HG03280 (cell line): ENCODE measurements at regions not wholly inside any gene's neighbourhood (a gene's known extent, or its start where the extent isn't known, plus 50 kb on each side); places are given as distances from the start of the nearest gene placed in this dataset.
"Not testable (repeated sequence)": the region's sequence is repeated elsewhere in the genome, so short reads cannot be mapped to it uniquely, and the experiment has no call there.

ENCODE experiments used
- ATAC-seq: cut with Tn5 transposase; IDR thresholded peaks from one replicate; pipeline ENCODE4 v1.9.1; 2021; ENCODE audit warnings: mild to moderate bottlenecking, moderate library complexity; ENCODE audit not compliant: unreplicated experiment

- no peak for ATAC-seq
Observed at GRCh38 chr1:194629011-194629410, 1442.6 kb upstream of the B3GALT2 start.

DNA sequence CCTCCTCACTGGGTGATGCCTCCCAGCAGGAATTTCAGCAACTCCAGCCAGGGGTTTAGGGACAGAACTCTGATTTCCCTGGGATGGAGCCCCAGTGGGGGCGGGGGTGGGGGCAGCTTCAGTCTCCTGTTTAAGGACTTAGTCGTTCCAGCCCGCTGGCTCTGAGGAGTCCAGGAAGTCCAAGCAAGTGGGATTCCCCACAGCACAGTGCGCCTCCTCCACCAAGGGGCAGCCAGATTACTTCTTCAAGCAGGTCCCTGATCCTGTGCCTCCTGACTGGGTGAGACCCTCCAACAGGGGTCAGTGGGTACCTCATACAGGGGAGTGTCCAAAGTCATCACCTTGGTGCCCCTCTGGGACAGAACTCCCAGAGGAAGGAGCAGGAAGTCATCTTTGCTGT is 1438.4 kb upstream of the B3GALT2 start:
- no peak for ATAC-seq

DNA sequence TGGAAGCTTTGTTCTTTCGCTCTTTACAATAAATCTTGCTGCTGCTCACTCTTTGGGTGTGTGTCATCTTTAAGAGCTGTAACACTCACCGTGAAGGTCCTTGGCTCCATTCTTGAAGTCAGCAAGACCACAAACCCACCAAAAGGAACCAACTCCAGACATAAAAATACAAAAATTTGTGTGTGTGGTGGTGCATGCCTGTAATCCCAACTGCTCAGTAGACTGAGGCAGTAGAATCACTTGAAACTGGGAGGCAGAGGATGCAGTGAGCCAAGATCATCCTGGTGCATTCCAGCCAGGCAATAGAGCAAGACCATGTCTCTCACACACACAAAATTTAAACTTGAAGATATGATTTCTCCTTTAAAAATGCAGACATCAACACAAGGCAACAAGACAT is 1431.7 kb upstream of the B3GALT2 start:
- ATAC-seq: no peak

DNA sequence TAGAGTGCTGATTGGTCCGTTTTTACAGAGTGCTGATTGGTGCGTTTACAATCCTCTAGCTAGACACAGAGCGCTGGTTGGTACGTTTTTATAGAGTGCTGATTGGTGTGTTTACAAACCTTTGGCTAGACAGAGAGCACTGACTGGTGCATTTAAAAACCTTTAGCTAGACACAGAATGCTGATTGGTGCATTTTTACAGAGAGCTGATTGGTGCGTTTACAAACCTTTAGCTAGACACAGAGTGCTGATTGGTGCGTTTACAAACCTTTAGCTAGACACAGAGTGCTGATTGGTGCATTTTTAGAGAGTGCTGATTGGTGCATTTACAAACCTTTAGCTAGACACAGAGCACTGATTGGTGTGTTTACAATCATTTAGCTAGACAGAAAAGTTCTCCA is 1430.9 kb upstream of the B3GALT2 start:
- ATAC-seq: not testable (repeated sequence)

GRCh38 chr1:194616835-194617234 is 1430.4 kb upstream of the B3GALT2 start:
- ATAC-seq: no peak

GRCh38 chr1:194602184-194602583 is 1415.8 kb upstream of the B3GALT2 start:
- no peak for ATAC-seq

GRCh38 chr1:194600716-194601115 is 1414.3 kb upstream of the B3GALT2 start:
- ATAC-seq: no peak

DNA sequence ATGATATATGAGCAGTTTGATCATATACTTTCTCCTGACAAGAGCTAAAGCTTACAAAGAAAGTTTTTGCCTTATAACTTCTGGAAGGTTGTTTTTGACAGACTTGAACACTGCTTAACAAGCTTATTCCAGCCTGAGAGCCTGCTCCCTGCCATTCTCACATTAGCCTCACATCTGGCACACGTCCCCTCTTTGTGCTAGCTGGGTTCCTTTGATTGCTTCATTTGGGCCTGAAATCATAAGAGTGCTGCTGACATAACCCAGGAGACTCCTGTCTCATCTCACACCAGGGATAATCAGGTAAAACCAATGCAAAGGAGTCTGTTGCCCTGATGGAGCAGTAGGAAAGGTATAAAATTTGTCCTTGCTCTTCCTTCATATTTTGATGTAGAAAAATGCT is 1411.7 kb upstream of the B3GALT2 start:
- ATAC-seq: no peak

- no peak for ATAC-seq
Observed at GRCh38 chr1:194586302-194586701, 1399.9 kb upstream of the B3GALT2 start.

GRCh38 chr1:194584052-194584451 is 1397.6 kb upstream of the B3GALT2 start:
- ATAC-seq: no peak

- ATAC-seq: no peak
Observed at GRCh38 chr1:194570476-194570875, 1384.1 kb upstream of the B3GALT2 start.

DNA sequence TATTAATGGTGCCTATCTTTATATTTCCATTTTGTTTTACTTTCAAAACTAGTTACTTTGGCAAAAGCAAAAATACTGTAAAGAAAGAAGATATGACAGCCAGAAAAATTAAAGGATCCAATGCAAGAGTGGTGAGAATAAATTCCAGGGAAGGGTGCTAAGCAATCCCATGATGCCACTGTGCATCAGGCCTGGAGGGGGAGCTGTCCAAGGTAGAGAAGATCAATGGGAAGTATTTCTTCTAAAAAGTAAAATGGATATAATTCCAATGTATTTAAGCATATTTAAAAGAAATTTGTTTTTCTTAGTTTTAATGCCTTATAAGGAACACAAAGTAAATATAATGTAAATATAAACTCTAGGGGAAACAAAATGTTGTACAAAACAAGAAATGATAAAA is 1382.2 kb upstream of the B3GALT2 start:
- no peak for ATAC-seq

- no peak for ATAC-seq
Observed at GRCh38 chr1:194548071-194548470, 1361.7 kb upstream of the B3GALT2 start.

- ATAC-seq: no peak
Observed at GRCh38 chr1:194544012-194544411, 1357.6 kb upstream of the B3GALT2 start.

- no peak for ATAC-seq
Observed at GRCh38 chr1:194538453-194538852, 1352.0 kb upstream of the B3GALT2 start.

DNA sequence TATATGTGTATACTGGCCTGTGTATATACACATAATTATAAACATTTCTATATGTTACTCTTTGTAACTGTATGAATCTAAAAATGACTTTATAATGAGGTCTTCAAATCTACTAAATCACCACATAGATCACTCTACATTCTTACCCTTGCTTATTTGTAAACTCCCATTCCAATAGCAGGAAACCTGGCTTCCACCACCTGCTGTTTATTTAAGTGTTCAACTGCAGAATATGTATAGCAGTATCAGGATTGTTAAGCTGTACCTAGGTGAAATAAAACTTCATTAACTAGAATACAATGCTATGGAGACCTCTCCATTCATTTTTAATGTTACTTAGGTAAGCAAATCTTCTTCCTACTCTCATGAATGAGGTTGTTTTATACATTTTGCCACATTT is 1351.1 kb upstream of the B3GALT2 start:
- no peak for ATAC-seq

DNA sequence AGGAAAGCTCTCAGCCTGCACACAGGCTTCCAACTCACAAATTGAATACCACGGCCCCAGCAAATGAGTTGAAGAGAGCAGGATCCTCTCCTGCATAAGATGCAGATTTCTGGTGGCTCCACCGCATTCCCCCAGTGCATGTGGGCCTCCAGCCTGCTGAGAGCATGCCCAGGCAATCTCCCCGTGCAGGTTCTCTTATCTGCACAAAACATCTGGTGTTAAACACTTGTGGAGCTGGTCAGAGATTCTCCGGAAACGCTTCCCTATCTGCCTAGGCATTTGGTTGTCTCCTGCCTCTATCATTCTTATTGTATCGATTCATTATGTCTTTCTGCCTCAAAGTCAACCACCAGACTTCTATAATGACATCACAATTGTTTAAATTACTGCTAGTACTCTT is 1349.0 kb upstream of the B3GALT2 start:
- no peak for ATAC-seq

GRCh38 chr1:194534784-194535183 is 1348.4 kb upstream of the B3GALT2 start:
- ATAC-seq: no peak

DNA sequence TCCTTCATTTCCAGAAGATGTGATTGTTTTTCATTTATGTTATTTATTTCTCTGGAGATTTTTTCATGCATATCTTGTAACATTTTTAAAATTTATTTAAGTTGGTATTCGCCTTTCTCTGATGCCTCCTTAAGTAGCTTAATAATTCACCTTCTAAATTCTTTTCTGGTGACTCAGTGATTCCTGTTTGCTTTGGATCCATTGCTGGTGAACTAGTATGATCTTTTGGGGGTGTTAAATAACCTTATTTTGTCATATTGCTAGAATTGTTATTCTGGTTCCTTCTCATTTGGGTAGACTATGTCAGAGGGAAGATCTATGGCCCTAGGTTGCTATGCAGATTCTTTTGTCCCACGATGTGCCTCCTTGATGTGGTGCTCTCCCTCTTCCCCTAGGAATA is 1347.2 kb upstream of the B3GALT2 start:
- ATAC-seq: no peak

DNA sequence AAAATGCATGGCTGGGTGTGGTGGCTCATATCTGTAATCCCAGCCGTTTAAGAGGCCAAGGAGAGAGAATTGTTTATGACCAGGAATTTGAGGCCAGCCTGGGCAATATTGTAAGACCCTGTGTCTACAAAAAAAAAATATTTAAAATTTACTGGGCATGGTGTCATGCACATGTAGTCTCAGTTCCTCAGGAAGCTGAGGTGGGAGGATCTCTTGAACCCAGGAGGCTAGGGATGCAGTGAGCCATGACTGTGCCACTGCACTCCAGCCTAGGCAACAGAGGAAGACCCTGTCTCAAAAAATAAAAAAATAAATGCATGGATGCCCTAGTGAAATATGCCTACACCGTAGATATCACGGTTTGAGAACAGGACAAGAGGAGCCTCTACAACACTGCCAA is 1331.2 kb upstream of the B3GALT2 start:
- ATAC-seq: no peak

DNA sequence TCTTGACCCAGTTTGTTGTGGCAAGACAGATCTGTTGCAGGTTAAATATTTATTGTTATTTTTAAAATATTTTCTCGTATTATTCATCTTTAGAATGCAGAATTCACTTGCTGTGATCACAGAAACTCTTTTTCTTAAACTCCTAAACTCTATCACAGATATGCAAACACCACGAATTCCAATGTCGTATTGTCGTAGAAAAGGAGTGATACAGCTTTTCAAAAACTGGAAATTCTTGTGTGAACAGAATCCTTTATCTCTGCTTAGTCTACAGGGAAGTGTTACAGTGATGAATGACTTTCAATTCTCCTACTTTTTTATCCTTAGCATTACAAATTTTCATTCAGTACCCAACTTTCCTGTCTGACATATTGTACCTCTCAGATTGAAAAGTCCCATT is 1329.5 kb upstream of the B3GALT2 start:
- ATAC-seq: no peak

GRCh38 chr1:194512957-194513356 is 1326.5 kb upstream of the B3GALT2 start:
- ATAC-seq: no peak

GRCh38 chr1:194512345-194512744 is 1325.9 kb upstream of the B3GALT2 start:
- ATAC-seq: no peak

DNA sequence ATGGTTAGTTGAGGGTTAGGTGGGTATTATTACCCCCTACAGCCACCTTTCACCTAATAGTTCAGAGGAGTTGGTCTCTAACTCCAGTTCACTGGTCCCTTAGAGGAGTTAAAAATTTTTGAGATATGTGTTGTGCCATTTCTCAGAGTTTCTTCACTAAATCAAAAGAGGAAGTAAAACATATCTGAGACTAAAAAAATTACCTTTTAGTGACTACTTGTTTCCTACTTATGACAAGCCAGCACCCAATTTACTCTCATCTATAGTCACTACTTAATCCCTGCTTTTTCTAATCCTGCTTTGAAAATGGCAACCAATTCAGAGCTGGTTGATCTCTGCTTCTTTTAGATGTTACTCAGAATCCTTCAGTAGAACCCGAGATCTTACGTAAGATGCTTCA is 1316.8 kb upstream of the B3GALT2 start:
- no peak for ATAC-seq
